Muscle of leg (tissue), 3 donors: ENCODE measurements at regions not wholly inside any gene's neighbourhood (a gene's known extent, or its start where the extent isn't known, plus 50 kb on each side); places are given as distances from the start of the nearest gene placed in this dataset.
A peak's percentile ranks its signal among the peaks of the same experiment; 100 is the strongest.
"Not testable (repeated sequence)": the region's sequence is repeated elsewhere in the genome, so short reads cannot be mapped to it uniquely, and the experiment has no call there.

Experiments
- DNase-seq: peaks from one replicate; pipeline ENCODE4 v3.0.0; 2013
- H3K27ac ChIP-seq: one replicate; pipeline ENCODE4 v1.5.1; 2013; ENCODE audit warnings: mild to moderate bottlenecking, low read length, control low read depth
- H3K27me3 ChIP-seq: one replicate; pipeline ENCODE4 v1.6.1; 2013; ENCODE audit warnings: low read length; ENCODE audit not compliant: control insufficient read depth, insufficient read depth
- H3K36me3 ChIP-seq: one replicate; pipeline ENCODE4 v1.6.1; 2013; ENCODE audit warnings: low read length; ENCODE audit not compliant: control insufficient read depth, insufficient read depth
- H3K4me1 ChIP-seq: one replicate; pipeline ENCODE4 v1.6.1; 2013; ENCODE audit warnings: low read length; ENCODE audit not compliant: control insufficient read depth, insufficient read depth
- H3K4me3 ChIP-seq: one replicate; pipeline ENCODE4 v1.5.1; 2013; ENCODE audit warnings: low read length, control low read depth
- H3K9me3 ChIP-seq: replicated peaks from 2 replicates; pipeline ENCODE4 v1.6.1; 2013; ENCODE audit warnings: low read depth, low read length; ENCODE audit not compliant: control insufficient read depth
- WGBS: methylation state at CpG from one replicate; pipeline ENCODE4 v1.1.5; 2013; ENCODE audit warnings: missing lambda C conversion rate; ENCODE audit not compliant: insufficient coverage; 5-methylcytosine and 5-hydroxymethylcytosine counted together

- no peaks in the 10 kb centered on the region for H3K36me3 ChIP-seq
- no peak overlapping the region for H3K4me3 ChIP-seq
- WGBS = no CpG with 5 or more reads among the region's 4 CpGs
- no peaks in the 10 kb centered on the region for H3K27me3 ChIP-seq
- H3K9me3 ChIP-seq = no peaks in the 10 kb centered on the region
- no peaks in the 10 kb centered on the region for H3K4me1 ChIP-seq
- no peak for DNase-seq
- H3K27ac ChIP-seq = no peak overlapping the region
Observed at GRCh38 chr5:17326600-17327037, 109.2 kb downstream of the BASP1 start.

GRCh38 chr5:17327048-17327625 is 109.7 kb downstream of the BASP1 start:
- Histone ChIP-seq H3K36me3 (no peaks in the 10 kb centered on the region), H3K9me3 (no peaks in the 10 kb centered on the region), H3K27ac (no peak overlapping the region), H3K4me3 (no peak overlapping the region), H3K27me3 (no peaks in the 10 kb centered on the region), H3K4me1 (no peaks in the 10 kb centered on the region)
- 18% methylated on average over 4 of the region's 9 CpGs for WGBS
- peak; percentile 18 for DNase-seq

- no peak overlapping the region for H3K27ac ChIP-seq
- no peaks in the 10 kb centered on the region for H3K9me3 ChIP-seq
- WGBS = no CpG with 5 or more reads among the region's 3 CpGs
- H3K27me3 ChIP-seq = no peaks in the 10 kb centered on the region
- H3K36me3 ChIP-seq = no peaks in the 10 kb centered on the region
- H3K4me3 ChIP-seq = no peak overlapping the region
- no peaks in the 10 kb centered on the region for H3K4me1 ChIP-seq
- no peak for DNase-seq
Observed at GRCh38 chr5:17329571-17329970, 112.1 kb downstream of the BASP1 start.

- no peak for DNase-seq
Observed at GRCh38 chr5:17330386-17330785, 113.0 kb downstream of the BASP1 start.

GRCh38 chr5:17331651-17332050 is 114.2 kb downstream of the BASP1 start:
- no peak overlapping the region for H3K27ac ChIP-seq
- no peaks in the 10 kb centered on the region for H3K4me1 ChIP-seq
- WGBS = 95% methylated on average over 4 of the region's 4 CpGs
- H3K9me3 ChIP-seq = no peaks in the 10 kb centered on the region
- H3K27me3 ChIP-seq = no peaks in the 10 kb centered on the region
- DNase-seq = no peak
- no peaks in the 10 kb centered on the region for H3K36me3 ChIP-seq
- no peak overlapping the region for H3K4me3 ChIP-seq

More at GRCh38 chr5:17330386-17330785, 113.0 kb downstream of the BASP1 start:
- WGBS = no CpG with 5 or more reads among the region's 2 CpGs
- Histone ChIP-seq H3K27me3 (no peaks in the 10 kb centered on the region), H3K27ac (no peak overlapping the region), H3K4me3 (no peak overlapping the region), H3K36me3 (no peaks in the 10 kb centered on the region), H3K4me1 (no peaks in the 10 kb centered on the region), H3K9me3 (no peaks in the 10 kb centered on the region)

GRCh38 chr5:17333755-17334154 is 116.3 kb downstream of the BASP1 start:
- H3K27ac ChIP-seq = no peak overlapping the region
- no peaks in the 10 kb centered on the region for H3K9me3 ChIP-seq
- no peak overlapping the region for H3K4me3 ChIP-seq
- no peaks in the 10 kb centered on the region for H3K4me1 ChIP-seq
- H3K36me3 ChIP-seq = no peaks in the 10 kb centered on the region
- DNase-seq = no peak
- no peaks in the 10 kb centered on the region for H3K27me3 ChIP-seq
- 100% methylated on average over 1 of the region's 3 CpGs for WGBS

- H3K27ac ChIP-seq = no peak overlapping the region
- H3K9me3 ChIP-seq = no peaks in the 10 kb centered on the region
- no peaks in the 10 kb centered on the region for H3K36me3 ChIP-seq
- no peaks in the 10 kb centered on the region for H3K4me1 ChIP-seq
- no peak overlapping the region for H3K4me3 ChIP-seq
- no peak for DNase-seq
- WGBS = no CpG with 5 or more reads among the region's 1 CpG
- H3K27me3 ChIP-seq = no peaks in the 10 kb centered on the region
Observed at GRCh38 chr5:17336054-17336453, 118.6 kb downstream of the BASP1 start.

GRCh38 chr5:17336723-17337122 is 119.3 kb downstream of the BASP1 start:
- not testable (repeated sequence) for H3K4me3 ChIP-seq, H3K36me3 ChIP-seq, H3K9me3 ChIP-seq, H3K27me3 ChIP-seq, H3K4me1 ChIP-seq, H3K27ac ChIP-seq, DNase-seq
- WGBS = 83% methylated on average over 2 of the region's 3 CpGs

GRCh38 chr5:17339841-17340240 is 122.4 kb downstream of the BASP1 start:
- Histone ChIP-seq H3K9me3 (no peaks in the 10 kb centered on the region), H3K4me1 (no peaks in the 10 kb centered on the region), H3K4me3 (no peak overlapping the region), H3K36me3 (no peaks in the 10 kb centered on the region), H3K27me3 (no peaks in the 10 kb centered on the region), H3K27ac (no peak overlapping the region)
- WGBS = 80% methylated on average over 1 of the region's 1 CpG
- no peak for DNase-seq

GRCh38 chr5:17340379-17340778 is 122.9 kb downstream of the BASP1 start:
- WGBS = no CpG with 5 or more reads among the region's 2 CpGs
- H3K27ac ChIP-seq = no peak overlapping the region
- H3K27me3 ChIP-seq = no peaks in the 10 kb centered on the region
- H3K36me3 ChIP-seq = no peaks in the 10 kb centered on the region
- H3K4me1 ChIP-seq = no peaks in the 10 kb centered on the region
- no peak overlapping the region for H3K4me3 ChIP-seq
- H3K9me3 ChIP-seq = no peaks in the 10 kb centered on the region
- no peak for DNase-seq

- H3K27ac ChIP-seq = no peak overlapping the region
- H3K27me3 ChIP-seq = no peaks in the 10 kb centered on the region
- DNase-seq = no peak
- H3K36me3 ChIP-seq = no peaks in the 10 kb centered on the region
- H3K4me1 ChIP-seq = no peaks in the 10 kb centered on the region
- no peak overlapping the region for H3K4me3 ChIP-seq
- WGBS = no CpG with 5 or more reads among the region's 1 CpG
- no peaks in the 10 kb centered on the region for H3K9me3 ChIP-seq
Observed at GRCh38 chr5:17340819-17341218, 123.4 kb downstream of the BASP1 start.
